ENCODE measurements at regions not wholly inside any gene's neighbourhood (a gene's known extent, or its start where the extent isn't known, plus 50 kb on each side); places are given as distances from the start of the nearest gene placed in this dataset.

DNA sequence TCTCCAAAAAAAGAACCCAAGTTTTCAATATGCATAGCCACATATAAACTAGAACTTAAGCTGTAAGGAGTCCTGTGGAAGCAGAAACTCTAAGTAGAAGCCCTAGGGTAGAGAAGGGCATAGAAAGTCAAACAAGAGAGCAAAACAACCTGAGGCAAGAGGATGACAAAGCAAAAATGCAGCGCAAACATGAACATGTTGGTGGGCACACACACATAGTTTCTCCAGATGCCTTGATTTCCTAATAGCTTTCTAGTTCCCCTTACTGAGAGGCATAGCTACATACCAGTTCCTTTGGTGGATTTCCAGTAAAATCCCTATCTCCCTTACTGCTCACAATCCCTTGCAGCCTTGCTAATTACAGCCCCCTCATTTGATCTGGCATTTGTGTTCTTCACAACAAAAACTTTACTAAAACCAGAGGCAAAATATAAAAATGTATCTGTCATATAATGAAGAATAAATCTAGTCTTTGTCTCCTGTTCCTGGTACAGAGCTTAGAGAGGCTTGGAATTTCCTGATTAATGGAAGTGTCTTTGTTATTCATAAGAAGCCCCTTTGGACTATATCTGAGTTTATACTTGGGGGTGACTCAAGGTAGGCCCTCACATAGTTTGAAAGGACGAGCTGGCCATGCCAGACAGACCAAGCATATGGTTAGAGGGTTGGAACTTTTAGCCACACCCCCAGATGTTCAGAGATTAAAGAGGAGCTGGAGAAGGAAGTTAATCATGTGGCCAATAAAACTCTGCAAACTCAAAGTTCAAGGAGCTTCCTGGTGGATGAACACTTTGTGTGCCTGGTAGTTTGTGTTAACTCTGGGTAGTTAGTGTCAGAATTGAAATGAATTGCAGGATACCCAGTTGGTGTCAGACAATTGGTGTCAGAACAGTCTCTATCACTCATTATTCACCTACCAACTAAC lies 52.7 kb upstream of the ZCCHC13 start:
- DNase-seq (ENCODE audit: low read depth in 2 of 2) = peak; percentile 50 to 80
- TF ChIP-seq, protein P1, sequence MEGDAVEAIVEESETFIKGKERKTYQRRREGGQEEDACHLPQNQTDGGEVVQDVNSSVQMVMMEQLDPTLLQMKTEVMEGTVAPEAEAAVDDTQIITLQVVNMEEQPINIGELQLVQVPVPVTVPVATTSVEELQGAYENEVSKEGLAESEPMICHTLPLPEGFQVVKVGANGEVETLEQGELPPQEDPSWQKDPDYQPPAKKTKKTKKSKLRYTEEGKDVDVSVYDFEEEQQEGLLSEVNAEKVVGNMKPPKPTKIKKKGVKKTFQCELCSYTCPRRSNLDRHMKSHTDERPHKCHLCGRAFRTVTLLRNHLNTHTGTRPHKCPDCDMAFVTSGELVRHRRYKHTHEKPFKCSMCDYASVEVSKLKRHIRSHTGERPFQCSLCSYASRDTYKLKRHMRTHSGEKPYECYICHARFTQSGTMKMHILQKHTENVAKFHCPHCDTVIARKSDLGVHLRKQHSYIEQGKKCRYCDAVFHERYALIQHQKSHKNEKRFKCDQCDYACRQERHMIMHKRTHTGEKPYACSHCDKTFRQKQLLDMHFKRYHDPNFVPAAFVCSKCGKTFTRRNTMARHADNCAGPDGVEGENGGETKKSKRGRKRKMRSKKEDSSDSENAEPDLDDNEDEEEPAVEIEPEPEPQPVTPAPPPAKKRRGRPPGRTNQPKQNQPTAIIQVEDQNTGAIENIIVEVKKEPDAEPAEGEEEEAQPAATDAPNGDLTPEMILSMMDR (IDR thresholded peaks at IDR 0.05; ENCODE audit: low read depth, low read length) = no peak
- no peak overlapping the region for H3K4me3 ChIP-seq (replicated peaks in 1 of 2; ENCODE audit: low read depth in 2 of 2, low read length in 2 of 2)

DNA sequence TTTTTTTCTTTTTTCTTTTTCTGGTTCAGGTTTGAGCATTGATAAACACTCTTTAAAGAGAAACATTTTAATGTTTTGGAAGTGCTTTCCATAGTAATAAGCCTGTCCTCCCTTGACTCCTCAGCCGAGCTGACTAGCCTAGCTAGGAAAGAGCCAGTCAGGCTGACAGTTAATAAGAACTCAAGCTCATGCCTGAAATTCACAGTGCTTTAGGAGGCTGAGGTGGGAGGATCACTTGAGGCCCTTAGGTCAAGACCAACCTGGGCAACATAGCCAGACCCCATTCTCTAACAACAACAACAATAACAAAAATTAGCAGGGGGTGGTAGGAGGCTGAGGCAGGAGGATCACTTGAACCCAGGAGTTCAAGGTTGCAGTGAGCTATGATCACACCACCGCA lies 53.4 kb upstream of the ZCCHC13 start:
- no peak for DNase-seq (ENCODE audit: low read depth in 2 of 2)
- H3K4me3 ChIP-seq (replicated peaks in 1 of 2; ENCODE audit: low read depth in 2 of 2, low read length in 2 of 2) = no peak overlapping the region
- TF ChIP-seq, protein P1 (IDR thresholded peaks at IDR 0.05; ENCODE audit: low read depth, low read length) = no peak

DNA sequence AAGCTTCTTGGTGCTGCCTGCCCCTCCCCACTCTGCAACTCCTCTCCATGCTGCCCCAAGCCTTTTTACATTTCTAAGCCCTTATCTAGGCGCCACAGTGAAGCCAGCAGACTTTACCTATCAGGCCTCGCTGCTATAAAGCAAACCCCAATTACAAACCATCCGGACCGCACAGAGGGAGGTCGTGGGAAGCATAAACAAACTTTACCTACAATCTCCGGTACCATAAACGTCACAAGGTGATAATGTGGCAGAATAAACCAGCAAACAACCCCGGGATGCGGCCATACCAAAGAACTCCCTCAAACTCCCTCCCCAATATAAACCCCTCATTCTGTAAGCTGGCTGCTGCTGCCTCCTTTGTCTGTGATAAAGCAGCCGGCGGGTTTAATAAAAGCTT lies 54.0 kb upstream of the ZCCHC13 start:
- H3K4me3 ChIP-seq (replicated peaks in 1 of 2; ENCODE audit: low read depth in 2 of 2, low read length in 2 of 2) = no peak overlapping the region
- no peak for DNase-seq (ENCODE audit: low read depth in 2 of 2)
- TF ChIP-seq, protein P1 (IDR thresholded peaks at IDR 0.05; ENCODE audit: low read depth, low read length) = no peak

DNA sequence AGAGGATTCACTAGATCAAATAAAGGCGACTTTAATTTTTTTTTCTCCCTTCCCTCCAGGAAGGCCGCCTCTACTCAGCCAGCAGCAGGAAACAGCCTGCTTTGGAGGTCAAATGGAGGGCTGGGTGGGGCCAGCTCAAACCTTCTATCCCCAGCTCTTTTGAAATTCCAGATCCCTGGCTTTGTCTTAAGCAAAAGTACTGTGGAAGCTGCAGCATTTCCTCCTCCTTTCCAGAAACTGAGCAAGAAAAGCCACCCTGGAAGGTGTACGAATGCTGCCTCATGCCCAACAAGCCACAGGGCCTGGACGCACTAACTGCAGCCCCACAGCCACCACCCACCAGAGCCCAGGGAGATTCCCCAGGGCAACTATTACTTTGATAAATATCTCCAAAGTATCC lies 55.1 kb upstream of the ZCCHC13 start:
- DNase-seq (ENCODE audit: low read depth in 2 of 2) = peak; percentile 29 to 62
- TF ChIP-seq, protein P1 (IDR thresholded peaks at IDR 0.05; ENCODE audit: low read depth, low read length) = no peak
- no peak overlapping the region for H3K4me3 ChIP-seq (replicated peaks in 1 of 2; ENCODE audit: low read depth in 2 of 2, low read length in 2 of 2)

DNA sequence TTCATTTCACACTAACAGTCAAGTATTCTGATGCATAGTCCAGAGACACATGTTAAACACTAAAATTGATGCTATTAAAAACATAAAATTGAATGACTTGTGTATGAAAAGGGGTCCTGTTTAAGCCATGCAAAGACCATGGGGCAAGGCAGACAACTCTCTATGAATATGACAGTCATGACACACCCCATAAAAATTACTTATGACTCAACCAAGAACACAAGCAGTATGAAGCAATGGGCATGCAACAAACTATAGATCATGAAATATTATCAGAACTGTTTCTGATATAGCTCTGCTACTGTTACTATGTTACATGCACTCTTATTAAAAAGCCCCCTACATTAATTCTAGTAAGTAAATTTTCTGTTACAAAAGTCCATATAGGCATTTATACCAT lies 57.5 kb upstream of the ZCCHC13 start:
- TF ChIP-seq, protein P1 (IDR thresholded peaks at IDR 0.05; ENCODE audit: low read depth, low read length) = no peak
- peak in 1 of 2 donors; percentile 60 for DNase-seq (ENCODE audit: low read depth in 2 of 2)
- H3K4me3 ChIP-seq (replicated peaks in 1 of 2; ENCODE audit: low read depth in 2 of 2, low read length in 2 of 2) = no peak overlapping the region

DNA sequence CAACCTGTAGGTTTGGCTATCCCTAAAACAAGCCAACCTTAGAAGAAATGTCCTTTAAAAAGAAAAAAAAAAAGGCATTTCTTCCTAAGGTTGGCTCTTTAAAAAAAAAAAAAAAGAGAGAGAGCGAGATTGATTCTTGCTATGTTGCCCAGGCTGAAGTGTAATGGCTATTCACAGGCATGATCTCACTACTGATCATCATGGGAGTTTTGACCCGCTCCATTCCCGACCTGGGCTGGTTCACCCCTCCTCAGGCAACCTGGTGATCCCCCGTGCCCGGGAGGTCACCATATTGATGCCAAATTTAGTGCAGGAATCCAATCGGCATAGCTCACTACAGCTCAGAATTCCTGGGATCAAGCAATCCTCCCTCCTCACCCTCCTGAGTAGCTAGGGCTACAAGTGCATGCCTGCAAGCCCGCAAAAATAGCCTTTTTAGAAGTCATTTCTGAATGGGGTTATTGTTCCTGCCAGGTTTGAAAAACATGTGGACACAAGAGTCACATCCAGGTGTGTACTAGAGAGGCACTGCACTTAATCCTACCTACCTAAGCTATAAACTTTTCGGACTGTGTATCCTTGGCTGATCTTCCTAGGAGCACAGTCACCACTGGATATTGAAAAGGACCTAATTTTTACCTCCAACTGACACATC lies 61.4 kb upstream of the ZCCHC13 start:
- TF ChIP-seq, protein P1 (IDR thresholded peaks at IDR 0.05; ENCODE audit: low read depth, low read length) = no peak
- H3K4me3 ChIP-seq (replicated peaks in 1 of 2; ENCODE audit: low read depth in 2 of 2, low read length in 2 of 2) = no peak overlapping the region
- DNase-seq (ENCODE audit: low read depth in 2 of 2) = no peak

All from cardiac fibroblast (primary cell).